HFF-Myc (cell line): ENCODE measurements at regions not wholly inside any gene's neighbourhood (a gene's known extent, or its start where the extent isn't known, plus 50 kb on each side); places are given as distances from the start of the nearest gene placed in this dataset.

Experiments
- DNase-seq: peaks from one replicate; pipeline ENCODE4 v3.0.0-alpha.2; 2011; ENCODE audit warnings: low read depth; ENCODE audit errors: extremely low read depth
- H3K4me3 ChIP-seq: replicated peaks from 2 replicates; pipeline ENCODE4 v1.5.1; 2011; ENCODE audit warnings: low read depth, mild to moderate bottlenecking, control low read depth, low read length
- CTCF ChIP-seq: IDR thresholded peaks from 2 replicates; pipeline ENCODE4 v1.5.1; 2012; ENCODE audit warnings: mild to moderate bottlenecking, low read depth, low read length, control low read depth; ENCODE audit errors: missing control alignments

- TF ChIP-seq CTCF = no peak
- no peak for DNase-seq
- H3K4me3 ChIP-seq = no peak overlapping the region
Measured at GRCh38 chr4:54802336-54802735, 144.6 kb downstream of the KIT start.

DNA sequence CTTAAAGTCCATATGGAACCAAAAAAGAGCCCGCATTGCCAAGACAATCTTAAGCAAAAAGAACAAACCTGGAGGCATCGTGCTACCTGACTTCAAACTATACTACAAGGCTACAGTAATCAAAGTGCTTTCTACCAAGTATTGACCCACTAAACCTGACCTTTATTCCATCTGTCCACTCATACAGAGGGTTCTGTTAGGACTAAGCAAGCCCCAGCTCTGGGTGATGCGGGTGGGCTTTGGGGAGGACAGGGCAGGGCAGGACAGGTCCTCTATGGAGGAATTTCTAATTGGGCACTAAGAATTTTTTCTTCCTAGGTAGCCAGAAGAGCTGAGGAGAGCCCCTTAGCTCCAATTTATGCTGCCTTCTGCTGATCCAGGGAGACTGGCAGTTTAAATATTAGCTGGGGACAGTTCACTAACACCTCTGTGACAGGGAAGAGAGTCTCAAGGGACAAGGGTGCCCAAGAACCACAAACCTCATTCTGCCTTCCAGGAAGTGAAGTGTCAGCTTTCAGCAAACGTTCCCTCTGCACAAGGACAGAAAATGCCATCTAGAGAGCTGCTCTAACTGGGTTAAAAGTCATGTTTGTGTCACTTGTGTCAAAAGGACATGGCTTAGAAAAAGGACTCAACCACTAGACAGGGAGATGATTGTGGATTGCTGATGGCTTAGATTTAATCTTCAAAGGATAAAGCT, 143.2 kb downstream of the KIT start:
- DNase-seq = no peak

GRCh38 chr4:54794579-54794978, 136.8 kb downstream of the KIT start:
- no peak for DNase-seq
- H3K4me3 ChIP-seq = no peak overlapping the region
- no peak for TF ChIP-seq CTCF

More for the DNA sequence above, 143.2 kb downstream of the KIT start:
- no peak overlapping the region for H3K4me3 ChIP-seq
- TF ChIP-seq CTCF = no peak

GRCh38 chr4:54793856-54794422, 136.2 kb downstream of the KIT start:
- no peak for DNase-seq
- TF ChIP-seq CTCF = no peak
- no peak overlapping the region for H3K4me3 ChIP-seq
